Effector CD8-positive, alpha-beta T cell (primary cell): ENCODE measurements at regions not wholly inside any gene's neighbourhood (a gene's known extent, or its start where the extent isn't known, plus 50 kb on each side); places are given as distances from the start of the nearest gene placed in this dataset.
"Not testable (repeated sequence)": the region's sequence is repeated elsewhere in the genome, so short reads cannot be mapped to it uniquely, and the experiment has no call there.

Experiments
- DNase-seq: peaks from one replicate; lab custom pipeline; 2025; lab: John Stamatoyannopoulos, UW

DNA sequence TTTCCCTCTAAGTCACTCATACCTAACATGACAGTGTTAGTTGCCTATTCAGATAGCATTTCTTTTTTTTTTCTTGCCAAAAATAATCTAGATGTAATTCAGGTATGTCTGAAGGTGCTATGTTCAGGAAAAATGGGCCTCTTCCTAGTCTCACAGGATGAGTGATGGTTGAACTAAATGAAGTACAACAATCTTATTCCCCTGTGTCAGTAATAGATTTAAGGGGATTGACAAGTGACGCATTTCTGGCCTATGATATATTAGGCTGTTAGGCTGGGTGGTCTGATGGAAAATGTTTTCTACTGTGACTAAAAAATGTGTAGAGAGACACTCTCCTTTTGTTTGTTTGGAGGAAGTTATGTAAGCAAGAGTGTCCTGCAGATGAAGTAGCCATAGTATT, 878.7 kb upstream of the SLITRK1 start:
- no peak for DNase-seq

DNA sequence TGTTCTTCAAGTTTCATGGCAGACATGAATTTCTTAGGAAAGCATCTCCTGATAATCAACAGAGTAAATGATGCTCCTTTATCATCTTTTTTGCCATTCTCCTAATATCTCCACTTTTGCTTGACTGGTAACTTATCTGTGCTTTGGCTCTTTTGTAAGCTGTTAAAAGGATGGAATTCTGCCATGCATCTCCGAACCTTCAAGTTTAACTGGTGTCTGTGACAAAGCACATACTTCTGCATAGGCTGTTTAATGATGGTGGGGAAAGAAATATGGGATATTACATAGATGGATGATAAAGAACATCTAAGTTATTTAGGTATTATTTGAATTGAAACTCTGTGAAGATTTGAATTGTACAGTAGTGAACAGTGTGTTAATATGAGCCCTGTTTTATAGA, 866.9 kb upstream of the SLITRK1 start:
- DNase-seq: no peak

DNA sequence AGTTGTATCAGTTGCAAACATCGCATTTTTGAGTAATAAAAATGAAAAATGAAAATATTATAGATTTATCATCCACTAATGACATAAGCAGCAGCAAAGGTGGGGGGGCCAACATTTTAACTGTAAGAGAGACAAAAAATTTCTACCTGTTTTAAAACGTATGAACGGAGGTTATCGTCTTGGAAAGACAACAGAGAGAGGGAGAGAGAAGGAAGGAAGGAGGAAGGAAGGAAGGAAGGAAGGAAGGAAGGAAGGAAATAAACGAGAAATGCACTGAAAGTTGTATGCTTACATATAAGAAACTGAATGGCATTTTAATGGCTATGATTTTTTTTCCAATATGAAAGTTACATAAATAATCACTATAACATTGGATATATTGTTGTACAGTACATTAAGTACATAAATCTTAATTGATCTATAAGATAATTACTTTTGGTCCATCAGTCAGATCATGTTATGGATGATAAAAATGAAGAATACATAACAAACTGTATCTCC, 862.8 kb upstream of the SLITRK1 start:
- DNase-seq: no peak

DNA sequence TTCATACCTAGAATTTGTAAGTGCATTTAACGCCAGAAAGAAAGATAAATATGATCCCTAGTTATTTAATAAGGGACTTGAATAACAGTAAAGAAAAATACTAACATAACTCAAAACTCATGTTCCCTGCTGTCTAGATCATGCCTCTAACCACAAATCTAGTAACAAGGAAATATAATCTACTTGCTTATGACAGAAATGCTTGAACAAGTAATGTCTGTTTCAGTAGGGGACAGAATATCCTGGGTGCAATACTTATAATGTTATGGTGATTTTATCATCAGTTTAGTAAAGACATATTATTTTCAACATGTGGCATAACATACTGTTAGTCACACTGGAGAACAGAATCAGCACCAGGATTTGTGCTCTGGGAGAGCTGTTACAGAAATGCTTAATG, 861.9 kb upstream of the SLITRK1 start:
- no peak for DNase-seq

DNA sequence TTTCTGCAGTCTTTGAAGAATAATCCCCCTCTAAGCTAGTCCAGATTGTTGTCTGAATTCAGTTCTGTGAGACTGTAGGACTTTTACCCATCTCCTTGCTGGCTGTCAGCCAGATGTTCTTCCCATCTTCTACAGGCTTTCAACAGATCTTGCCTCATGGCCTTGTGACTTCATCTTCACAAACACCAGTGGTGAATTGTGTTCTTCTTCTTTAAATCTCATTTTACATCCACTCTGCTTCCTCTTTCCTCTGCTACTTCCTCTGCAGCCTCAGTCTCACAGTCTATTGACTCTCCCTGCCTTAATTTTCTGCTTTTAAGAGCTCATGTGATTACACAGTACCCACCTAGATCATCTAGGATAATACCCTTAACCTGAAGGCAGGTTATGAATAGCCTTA, 859.0 kb upstream of the SLITRK1 start:
- no peak for DNase-seq

DNA sequence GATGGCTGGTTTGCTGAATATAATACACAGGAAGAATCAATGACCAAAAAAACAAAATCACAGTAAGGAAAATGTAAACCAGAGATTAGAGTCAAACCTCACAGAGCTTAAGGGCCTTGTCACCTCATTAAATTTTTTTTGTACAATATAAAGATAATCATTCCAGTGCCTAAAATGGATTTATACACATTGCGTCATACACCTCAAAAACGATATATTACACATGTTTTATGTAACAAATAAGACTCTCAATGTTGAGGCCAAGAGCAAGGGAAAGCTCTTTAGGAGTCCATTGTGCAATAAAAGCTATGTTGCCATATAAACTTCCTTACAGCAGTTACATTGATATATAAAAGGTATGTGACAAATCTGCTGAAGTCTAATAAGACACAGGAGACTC, 856.7 kb upstream of the SLITRK1 start:
- DNase-seq: no peak

DNA sequence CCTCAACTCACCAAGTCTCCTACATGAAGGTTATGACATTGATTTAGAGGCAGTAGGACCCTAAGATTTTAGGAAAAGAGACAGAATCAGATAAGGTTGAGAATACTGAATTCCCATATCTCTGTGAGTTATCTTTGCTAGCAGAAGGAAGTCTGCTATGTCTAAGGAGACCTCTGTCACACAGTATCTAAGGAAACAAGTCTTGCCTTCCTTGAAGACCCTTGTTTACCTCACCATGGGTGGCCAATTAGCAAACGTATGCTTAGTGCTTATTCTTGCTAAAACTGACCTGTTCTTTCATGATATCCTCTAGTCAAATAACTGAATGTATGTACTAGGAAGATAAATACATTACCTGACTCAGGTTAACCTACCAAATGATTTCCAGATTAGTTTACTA, 855.4 kb upstream of the SLITRK1 start:
- DNase-seq: no peak

DNA sequence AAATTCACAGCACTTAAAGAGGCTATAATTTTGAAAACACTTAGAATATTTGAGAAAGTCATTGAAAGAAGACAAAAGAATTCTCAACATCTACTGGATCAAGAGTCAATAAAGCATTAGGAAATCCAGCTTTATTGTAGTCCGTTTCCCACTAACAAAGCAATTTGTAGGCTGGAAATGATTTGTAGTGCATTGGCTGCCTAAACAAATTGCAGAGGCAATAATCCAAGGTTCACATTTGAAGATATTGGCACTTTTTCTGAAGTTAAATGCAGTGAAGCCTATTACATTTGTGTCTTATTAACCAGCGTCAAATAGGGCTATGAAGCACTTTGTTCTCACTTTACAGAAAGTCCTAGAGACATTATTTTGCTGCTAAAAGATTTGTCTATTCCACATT, 848.1 kb upstream of the SLITRK1 start:
- DNase-seq: no peak

DNA sequence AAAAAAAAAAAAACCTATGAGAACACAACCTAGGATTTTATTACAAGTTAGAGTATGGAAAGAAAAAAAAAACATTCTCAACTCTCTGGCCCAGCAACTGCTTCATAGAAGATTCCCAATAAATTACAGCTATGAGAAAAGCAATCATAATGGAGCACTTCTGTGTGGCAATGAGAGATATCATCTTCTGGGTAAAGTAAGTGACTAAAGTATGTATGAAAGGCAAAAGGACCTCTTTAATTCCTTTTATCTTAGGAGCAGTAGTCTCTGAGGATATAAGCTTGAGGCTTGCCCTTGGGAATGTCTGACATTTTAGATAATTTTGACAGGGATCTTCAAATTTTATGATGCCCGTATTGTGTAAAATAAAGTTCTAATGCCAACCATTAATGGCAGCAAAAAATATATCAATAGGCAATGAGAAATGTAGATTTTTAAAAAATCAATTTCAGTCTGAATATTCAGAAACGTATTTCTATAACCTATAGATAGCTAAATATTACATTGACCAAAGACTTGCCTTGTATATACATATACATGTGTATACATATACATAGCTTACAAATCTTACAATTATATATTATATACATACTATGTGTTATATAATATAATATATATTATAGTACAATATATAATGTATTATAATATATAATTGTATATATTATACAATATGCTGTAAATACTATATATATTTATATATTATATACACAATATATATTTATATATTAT, 823.9 kb upstream of the SLITRK1 start:
- no peak for DNase-seq

DNA sequence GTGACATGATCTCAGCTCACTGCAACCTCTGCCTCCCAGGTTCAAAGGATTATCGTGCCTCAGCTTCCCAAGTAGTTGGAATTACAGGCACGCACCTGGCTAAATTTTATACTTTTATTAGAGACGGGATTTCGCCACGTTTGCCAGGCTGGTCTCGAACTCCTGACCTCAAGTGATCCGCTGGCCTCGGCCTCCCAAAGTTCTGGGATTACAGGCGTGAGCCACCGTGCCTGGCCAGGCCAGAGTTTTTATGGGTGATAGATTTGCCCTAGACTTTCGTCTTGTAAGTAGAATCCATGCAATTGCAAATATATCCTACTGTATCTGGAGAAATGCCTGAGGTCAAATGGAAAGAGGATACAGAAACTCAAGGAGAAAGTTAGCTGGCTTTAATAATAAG, 819.9 kb upstream of the SLITRK1 start:
- no peak for DNase-seq

DNA sequence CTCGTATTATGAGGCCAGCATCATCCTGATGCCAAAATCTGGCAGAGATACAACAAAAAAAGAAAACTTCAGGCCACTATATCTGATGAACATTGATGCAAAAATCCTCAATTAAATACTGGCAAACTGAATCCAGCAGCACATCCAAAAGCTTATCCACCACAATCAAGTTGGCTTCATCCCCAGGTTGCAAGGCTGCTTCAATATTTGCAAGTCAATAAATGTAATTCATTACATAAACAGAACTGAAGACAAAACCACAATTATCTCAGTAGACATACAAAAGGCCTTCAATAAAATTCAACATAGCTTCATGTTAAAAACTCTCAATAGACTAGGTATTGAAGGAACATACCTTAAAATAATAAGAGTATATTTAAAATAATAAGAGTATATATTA, 815.3 kb upstream of the SLITRK1 start:
- DNase-seq: not testable (repeated sequence)

DNA sequence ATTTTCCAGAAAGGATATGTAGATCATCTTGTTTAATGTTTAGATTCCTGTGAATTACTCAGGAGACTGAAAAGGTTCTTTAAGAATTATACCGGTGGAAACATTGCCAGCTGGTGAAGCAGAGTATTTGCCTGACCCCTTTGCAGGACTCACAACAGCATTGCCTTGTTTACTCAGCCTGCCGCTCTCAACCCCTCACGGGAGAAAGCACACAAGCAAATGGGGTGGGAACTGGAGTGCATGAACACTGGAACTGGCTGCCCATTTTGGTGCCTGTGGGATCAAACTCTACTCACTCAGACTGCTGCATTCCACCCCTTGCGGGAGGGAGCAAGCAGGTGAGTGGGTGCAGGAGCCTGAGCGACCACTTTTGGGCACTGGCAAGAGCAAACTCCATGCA, 804.7 kb upstream of the SLITRK1 start:
- DNase-seq: no peak

DNA sequence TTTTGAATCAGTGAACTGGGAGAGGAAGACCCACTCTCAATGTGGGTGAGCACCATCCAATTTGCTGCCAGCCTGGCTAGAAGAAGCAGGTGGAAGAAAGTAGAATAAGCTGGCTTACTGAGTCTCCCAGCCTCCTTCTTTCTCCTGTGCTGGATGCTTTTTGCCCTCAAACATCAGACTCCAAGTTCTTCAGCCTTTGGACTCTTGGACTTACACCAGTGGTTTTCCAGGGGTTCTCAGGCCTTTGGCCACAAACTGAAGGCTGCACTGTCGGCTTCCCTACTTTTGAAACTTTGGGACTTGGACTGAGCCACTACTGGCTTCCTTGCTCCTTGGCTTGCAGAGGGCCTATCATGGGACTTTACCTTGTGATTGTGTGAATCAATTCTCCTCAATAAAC, 804.2 kb upstream of the SLITRK1 start:
- DNase-seq: no peak

DNA sequence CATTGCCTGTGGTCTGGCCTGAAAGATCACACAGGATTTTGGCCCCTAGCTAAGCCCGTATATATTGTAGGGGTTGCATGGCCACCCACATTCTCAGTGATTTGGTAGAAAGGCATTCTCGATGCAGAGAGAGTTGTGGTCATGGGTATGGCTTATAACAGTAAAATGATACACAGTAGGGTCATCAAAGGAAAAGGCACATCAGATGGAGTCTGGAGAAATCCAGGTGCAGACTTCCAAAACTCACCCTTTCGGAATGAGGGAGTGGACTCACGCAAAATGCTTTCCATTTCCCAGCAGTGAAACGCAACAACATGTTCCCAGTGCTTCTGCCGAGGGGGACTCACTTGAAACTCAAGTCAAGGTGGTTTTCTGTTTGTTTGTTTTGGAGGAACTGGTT, 802.5 kb upstream of the SLITRK1 start:
- DNase-seq: no peak

DNA sequence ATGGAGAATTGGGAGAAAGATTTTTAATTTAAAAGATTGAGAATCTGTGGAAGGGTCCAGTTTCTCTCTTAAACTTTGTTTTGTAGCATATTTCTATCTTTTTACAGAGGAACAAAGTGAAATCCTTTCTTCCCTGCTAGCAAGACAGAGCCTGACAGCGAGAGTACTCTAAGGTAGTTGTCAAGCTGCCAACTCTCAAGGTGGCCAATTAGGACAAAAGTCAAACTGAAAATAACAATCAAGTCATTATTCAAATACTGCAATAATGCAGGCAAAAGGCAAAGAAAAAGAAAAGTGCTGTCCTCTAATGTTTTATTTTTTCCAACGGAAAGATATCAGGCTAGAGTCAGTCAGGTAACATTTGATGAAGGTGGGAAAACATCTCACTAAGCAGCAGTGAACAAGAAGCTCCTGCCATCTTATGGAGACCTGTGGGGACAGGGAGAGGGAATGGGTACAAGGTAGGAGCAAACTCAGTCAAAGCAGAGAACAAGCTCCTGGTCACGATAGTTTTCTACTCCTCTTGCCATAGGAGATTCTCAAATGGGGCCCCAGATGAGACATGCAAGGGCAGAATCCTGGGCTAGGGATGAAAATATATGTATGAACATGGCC, 801.9 kb upstream of the SLITRK1 start:
- DNase-seq: no peak

DNA sequence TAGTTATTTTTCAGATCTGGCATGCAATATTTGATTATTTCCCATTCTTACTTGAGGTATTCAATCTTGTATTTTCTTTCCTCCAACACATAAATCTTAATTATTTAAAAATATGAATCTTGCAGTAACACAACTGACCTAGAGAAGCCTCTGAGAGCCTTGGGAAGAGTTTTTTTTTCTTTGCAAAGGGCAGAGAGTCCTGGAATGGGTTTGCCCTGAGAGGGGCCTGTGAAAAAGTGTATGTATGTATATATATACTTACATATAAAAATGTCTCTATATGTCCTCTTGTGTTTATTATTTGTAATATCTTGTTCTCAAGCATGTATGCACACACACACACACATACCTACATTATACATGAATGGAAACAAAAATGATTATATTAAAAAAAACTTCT, 801.2 kb upstream of the SLITRK1 start:
- no peak for DNase-seq

DNA sequence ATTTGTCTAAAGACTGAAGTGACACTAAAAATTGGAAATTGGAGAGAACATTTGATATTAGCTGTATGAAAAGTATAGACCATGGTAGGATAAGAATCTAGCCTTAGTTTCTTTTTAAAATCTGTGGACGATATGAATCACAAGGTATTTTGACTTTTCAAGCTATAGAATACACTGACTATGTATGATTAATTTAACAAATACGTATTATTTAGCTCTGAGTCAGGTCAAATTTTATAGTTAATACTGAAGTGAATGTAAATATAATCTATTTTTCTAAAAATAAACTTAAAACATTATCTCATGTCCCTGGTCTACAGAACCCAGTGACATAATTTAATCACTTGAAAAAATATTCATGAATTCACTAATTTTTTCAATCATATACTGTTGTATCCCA, 795.6 kb upstream of the SLITRK1 start:
- no peak for DNase-seq

DNA sequence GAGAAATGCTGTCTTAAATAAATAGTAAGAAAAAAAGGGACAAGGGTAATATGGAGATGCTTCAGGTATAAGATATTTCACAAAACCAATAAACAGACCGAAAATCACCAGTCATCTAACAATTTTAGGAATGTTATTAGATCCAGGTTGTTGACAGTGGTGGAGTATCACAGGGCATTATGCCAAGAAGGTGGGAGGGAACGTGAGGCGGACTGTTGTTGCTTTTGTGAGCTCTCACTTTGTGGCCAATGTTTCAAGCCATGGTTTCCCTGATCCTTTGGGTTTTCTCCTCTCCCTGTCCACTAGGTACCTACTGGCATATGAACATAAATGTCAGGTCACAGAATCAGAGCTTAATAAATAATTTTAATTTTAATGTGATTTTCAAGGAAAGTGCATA, 790.3 kb upstream of the SLITRK1 start:
- no peak for DNase-seq

DNA sequence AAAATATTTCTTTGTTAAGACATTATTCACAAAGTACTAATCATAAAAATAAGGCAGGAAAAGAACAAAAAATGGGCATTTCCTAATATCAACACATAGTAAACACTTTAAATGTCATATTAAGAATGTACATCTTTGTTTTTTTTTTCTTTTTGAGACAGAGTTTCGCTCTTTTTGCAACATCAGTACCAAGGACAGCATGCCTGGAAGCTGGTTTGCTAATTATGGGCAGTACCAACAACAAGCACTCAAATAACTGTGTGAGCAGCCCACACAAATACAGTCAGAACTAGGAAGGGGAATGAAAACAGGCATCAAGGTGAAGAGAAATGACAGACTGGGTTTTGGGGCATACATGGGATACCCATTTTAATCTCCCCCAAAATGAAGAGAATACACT, 788.0 kb upstream of the SLITRK1 start:
- no peak for DNase-seq

DNA sequence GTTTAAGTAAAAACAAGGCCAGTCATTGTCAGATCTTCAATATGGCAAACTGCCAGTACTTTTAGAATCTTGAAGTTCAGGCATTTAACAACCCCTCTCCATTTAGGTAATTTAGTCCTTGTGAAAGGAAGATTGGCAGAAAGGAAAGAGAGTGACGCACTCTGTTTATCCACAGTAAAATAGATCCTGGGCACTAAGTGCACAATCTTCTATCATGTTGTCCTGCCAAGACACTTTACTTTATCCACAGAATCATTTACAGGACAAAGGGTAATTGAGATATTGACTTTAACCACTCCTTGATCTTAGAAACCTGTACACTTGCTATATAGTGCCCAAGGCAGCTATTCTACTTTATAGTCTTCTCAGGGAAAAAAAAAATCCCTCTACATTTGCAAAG, 786.4 kb upstream of the SLITRK1 start:
- no peak for DNase-seq

DNA sequence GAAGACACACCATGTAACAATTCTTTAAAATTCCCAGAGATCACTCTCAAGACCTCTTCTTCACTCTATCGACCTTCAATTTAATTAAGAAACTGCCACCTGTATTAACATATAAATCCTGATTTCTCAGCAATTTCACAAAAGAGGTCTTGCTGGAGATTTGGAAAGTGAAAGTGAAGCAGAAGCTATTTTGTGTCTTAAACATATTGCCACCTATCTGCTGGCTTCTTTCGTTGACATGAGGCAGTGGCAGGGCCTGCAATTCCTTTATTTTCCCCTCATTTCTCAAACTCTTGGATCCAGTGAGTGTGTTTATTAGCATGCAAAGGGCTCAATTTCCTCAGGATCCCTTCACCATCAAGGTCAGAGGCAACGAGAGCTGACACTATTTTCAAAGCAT, 780.2 kb upstream of the SLITRK1 start:
- no peak for DNase-seq

DNA sequence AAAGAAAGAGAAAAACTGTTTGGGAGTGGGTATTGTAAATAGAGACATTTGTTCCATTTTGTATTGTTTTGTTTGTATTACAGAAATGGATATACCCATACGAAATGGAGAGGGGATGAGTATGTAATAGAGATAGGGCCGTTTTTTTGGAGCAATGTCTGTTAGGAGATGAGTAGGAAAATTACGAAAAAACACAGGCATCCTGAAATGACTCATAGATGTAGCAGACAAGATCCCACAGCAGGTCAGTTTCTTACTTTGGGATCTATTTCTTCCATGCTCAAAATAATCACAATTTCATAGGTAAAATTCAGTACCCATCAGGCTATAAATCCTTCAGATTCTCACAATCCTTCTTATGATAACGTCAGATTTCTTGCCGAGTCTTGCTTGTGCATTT, 779.4 kb upstream of the SLITRK1 start:
- DNase-seq: no peak

DNA sequence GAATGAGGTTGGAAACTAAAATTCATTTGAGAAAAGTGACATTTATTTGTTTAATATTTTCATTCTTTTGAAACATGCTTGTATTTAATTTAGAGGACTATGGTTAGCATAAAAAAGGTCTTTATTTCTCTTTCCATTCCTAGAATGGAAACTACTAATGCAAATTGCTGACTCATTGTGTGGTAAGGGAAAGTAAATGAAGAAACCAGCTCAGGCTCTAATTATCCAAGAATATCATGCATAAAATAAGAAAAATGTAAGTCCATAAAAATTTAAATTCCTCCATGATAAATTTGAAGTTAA, 777.0 kb upstream of the SLITRK1 start:
- no peak for DNase-seq
